CD14-positive monocyte (primary cell): ENCODE measurements at regions not wholly inside any gene's neighbourhood (a gene's known extent, or its start where the extent isn't known, plus 50 kb on each side); places are given as distances from the start of the nearest gene placed in this dataset.
A peak's percentile ranks its signal among the peaks of the same experiment; 100 is the strongest.

Experiments
- DNase-seq, 3 donors: peaks; one replicate each; pipeline ENCODE4 v3.0.0-alpha.2; 2011 to 2022
- H2AFZ ChIP-seq: 2 replicates; pipeline ENCODE4 v1.6.0; 2012; ENCODE audit warnings: mild to moderate bottlenecking, low read depth, low read length, inconsistent platforms; ENCODE audit not compliant: insufficient read depth, poor library complexity, severe bottlenecking
- H3K27ac ChIP-seq, 2 donors: 1 replicate in 1 of 2; 2 replicates in 1 of 2; pipeline ENCODE4 v1.5.1; 2012 to 2013; ENCODE audit warnings: low read length in 2 of 2, control low read depth in 1 of 2, inconsistent platforms in 1 of 2, low read depth in 1 of 2, mild to moderate bottlenecking in 1 of 2
- H3K27me3 ChIP-seq, 2 donors: one replicate each; pipeline versions ENCODE4 v1.6.0 to v1.6.1; 2011 to 2013; ENCODE audit warnings: low read length in 2 of 2; ENCODE audit not compliant: control insufficient read depth in 2 of 2, insufficient read depth in 2 of 2
- H3K36me3 ChIP-seq, 2 donors: replicated peaks in 1 of 2; 1 replicate in 1 of 2; 2 replicates in 1 of 2; pipeline versions ENCODE4 v1.5.1 to v1.6.1; 2012 to 2013; ENCODE audit warnings: low read length in 2 of 2, control low read depth in 1 of 2, inconsistent platforms in 1 of 2, mild to moderate bottlenecking in 1 of 2; ENCODE audit not compliant: insufficient read depth in 2 of 2, control insufficient read depth in 1 of 2
- H3K4me1 ChIP-seq, 2 donors: 1 replicate in 1 of 2; 2 replicates in 1 of 2; pipeline versions ENCODE4 v1.5.1 to v1.6.1; 2012 to 2013; ENCODE audit warnings: low read length in 2 of 2, control low read depth in 1 of 2, inconsistent platforms in 1 of 2, mild to moderate bottlenecking in 1 of 2, moderate library complexity in 1 of 2; ENCODE audit not compliant: insufficient read depth in 2 of 2, control insufficient read depth in 1 of 2
- H3K4me2 ChIP-seq: replicated peaks from 2 replicates; pipeline ENCODE3; 2012; ENCODE audit warnings: low read length, moderate library complexity, mild to moderate bottlenecking; ENCODE audit not compliant: poor library complexity, severe bottlenecking; ENCODE audit errors: extremely low read depth
- H3K4me3 ChIP-seq, 3 experiments: fragments of 200-600 bp in 1 of 3; sonication (generic) in 1 of 3; replicated peaks in 1 of 3; 1 replicate in 2 of 3; 2 replicates in 1 of 3; pipeline ENCODE4 v1.5.1; 2011 to 2013; ENCODE audit warnings: low read length in 3 of 3, mild to moderate bottlenecking in 3 of 3, control low read depth in 2 of 3, low read depth in 2 of 3, inconsistent platforms in 1 of 3, moderate library complexity in 1 of 3
- H3K79me2 ChIP-seq: 2 replicates; pipeline ENCODE4 v1.6.0; 2012; ENCODE audit warnings: mild to moderate bottlenecking, control low read depth, inconsistent platforms, low read length, moderate library complexity; ENCODE audit not compliant: insufficient read depth
- H3K9ac ChIP-seq: 2 replicates; pipeline ENCODE4 v1.6.0; 2017; ENCODE audit warnings: low read length, mild to moderate bottlenecking; ENCODE audit not compliant: insufficient read depth, poor library complexity, severe bottlenecking
- H3K9me3 ChIP-seq, 2 donors: replicated peaks in 1 of 2; 1 replicate in 1 of 2; 2 replicates in 1 of 2; pipeline versions ENCODE4 v1.5.1 to v1.6.1; 2012 to 2013; ENCODE audit warnings: low read length in 2 of 2, control low read depth in 1 of 2; ENCODE audit not compliant: control insufficient read depth in 1 of 2, insufficient read depth in 1 of 2
- H4K20me1 ChIP-seq: 2 replicates; pipeline ENCODE4 v1.6.0; 2012; ENCODE audit warnings: mild to moderate bottlenecking, low read length, control low read depth, moderate library complexity; ENCODE audit not compliant: insufficient read depth
- H3K27ac Mint-ChIP-seq, 7 donors: one replicate each; pipeline ENCODE4 v1.8.0; 2020; ENCODE audit warnings: mild to moderate bottlenecking in 7 of 7, mixed read lengths in 7 of 7, moderate library complexity in 6 of 7, inconsistent platforms in 2 of 7
- H3K27me3 Mint-ChIP-seq, 3 donors: one replicate each; pipeline ENCODE4 v1.8.0; 2021 to 2022; ENCODE audit warnings: low read depth in 3 of 3, mild to moderate bottlenecking in 3 of 3, mixed read lengths in 3 of 3, moderate library complexity in 3 of 3, inconsistent platforms in 1 of 3
- H3K36me3 Mint-ChIP-seq, 2 donors: one replicate each; pipeline ENCODE4 v1.8.0; 2020; ENCODE audit warnings: mixed read lengths in 2 of 2, inconsistent platforms in 1 of 2, mild to moderate bottlenecking in 1 of 2
- H3K4me1 Mint-ChIP-seq: one replicate; pipeline ENCODE4 v1.8.0; 2020; ENCODE audit warnings: mild to moderate bottlenecking, mixed read lengths
- H3K4me3 Mint-ChIP-seq, 2 donors: one replicate each; pipeline ENCODE4 v1.8.0; 2020; ENCODE audit warnings: mild to moderate bottlenecking in 2 of 2, mixed read lengths in 2 of 2, moderate library complexity in 1 of 2
- H3K9me3 Mint-ChIP-seq, 7 donors: one replicate each; pipeline ENCODE4 v1.8.0; 2020 to 2022; ENCODE audit warnings: mixed read lengths in 7 of 7, mild to moderate bottlenecking in 6 of 7, moderate library complexity in 6 of 7, inconsistent platforms in 2 of 7
- WGBS: methylation state at CpG from one replicate; pipeline ENCODE4 v1.1.5; 2013; ENCODE audit warnings: missing lambda C conversion rate; ENCODE audit not compliant: insufficient coverage; 5-methylcytosine and 5-hydroxymethylcytosine counted together
- intact Hi-C, 2 donors: fragments of 100-400 bp; cut with micrococcal nuclease; formaldehyde crosslinking; loops; one replicate each; pipeline versions ENCODE4 v1.15.0 to v1.15.1; 2023
- TF ChIP-seq, protein P1 (sequence below): fragments of 200-600 bp; IDR thresholded peaks from one replicate; pipeline ENCODE4 v1.8.0; 2022; ENCODE audit warnings: antibody characterized with exemption, mild to moderate bottlenecking

DNA sequence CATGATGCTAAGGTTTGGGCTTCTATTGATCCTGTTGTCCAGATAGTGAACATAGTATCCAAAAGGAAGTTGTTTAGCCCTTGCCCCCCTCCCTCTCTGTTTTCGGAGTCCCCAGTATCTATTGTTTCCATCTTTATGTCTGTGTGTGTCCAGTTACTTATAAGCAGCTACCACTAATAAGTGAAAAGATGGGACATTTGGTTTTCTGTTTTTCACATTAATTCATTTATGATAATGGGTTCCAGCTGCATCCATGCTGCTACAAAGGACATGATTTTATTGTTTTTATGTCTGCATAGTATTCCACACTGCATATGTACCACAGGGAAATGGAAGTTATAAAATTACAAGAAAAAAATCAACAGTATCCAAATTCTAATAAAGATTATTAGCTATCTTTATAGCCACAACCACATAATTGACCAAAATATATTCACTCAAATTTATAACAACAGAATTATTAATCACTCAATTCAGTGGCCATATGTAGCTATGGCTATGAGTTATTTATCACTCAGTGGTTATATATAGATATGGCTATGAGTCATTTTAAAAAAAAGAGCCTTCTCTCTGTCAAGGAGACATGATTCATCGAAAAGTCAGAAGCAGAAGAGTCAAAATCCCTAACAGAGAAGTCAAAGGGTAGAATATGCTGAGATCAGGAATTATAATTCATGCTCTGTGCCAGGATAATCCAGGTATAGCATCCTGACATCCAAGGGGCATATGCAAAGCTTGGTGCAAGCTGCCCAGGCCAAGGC lies 367.5 kb downstream of the DEPDC1B start:
- intact Hi-C loops = no loop called here
- Mint-ChIP-seq H3K27ac (peak overlapping the region in 1 of 7 donors; percentile 26), H3K36me3 (no peaks in the 10 kb centered on the region), H3K4me1 (peaks cover 16% of the 10 kb centered on the region), H3K4me3 (no peak overlapping the region), H3K9me3 (peaks cover 5 to 17% (median 8%) of the 10 kb centered on the region in 7 donors), H3K27me3 (peaks cover 0 to 4% (median 0%) of the 10 kb centered on the region in 3 donors)
- peak in 1 of 3 donors; percentile 10 for DNase-seq
- no peaks in the 10 kb centered on the region for H3K36me3 ChIP-seq
- no CpG with 5 or more reads among the region's 2 CpGs for WGBS
- no peak overlapping the region for H3K27ac ChIP-seq
- no peak overlapping the region for H3K9ac ChIP-seq
- H3K9me3 ChIP-seq = peaks cover 3 to 16% of the 10 kb centered on the region in 2 donors
- no peak overlapping the region for H3K4me3 ChIP-seq
- TF ChIP-seq, protein P1, sequence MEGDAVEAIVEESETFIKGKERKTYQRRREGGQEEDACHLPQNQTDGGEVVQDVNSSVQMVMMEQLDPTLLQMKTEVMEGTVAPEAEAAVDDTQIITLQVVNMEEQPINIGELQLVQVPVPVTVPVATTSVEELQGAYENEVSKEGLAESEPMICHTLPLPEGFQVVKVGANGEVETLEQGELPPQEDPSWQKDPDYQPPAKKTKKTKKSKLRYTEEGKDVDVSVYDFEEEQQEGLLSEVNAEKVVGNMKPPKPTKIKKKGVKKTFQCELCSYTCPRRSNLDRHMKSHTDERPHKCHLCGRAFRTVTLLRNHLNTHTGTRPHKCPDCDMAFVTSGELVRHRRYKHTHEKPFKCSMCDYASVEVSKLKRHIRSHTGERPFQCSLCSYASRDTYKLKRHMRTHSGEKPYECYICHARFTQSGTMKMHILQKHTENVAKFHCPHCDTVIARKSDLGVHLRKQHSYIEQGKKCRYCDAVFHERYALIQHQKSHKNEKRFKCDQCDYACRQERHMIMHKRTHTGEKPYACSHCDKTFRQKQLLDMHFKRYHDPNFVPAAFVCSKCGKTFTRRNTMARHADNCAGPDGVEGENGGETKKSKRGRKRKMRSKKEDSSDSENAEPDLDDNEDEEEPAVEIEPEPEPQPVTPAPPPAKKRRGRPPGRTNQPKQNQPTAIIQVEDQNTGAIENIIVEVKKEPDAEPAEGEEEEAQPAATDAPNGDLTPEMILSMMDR = no peak
- no peaks in the 10 kb centered on the region for H3K79me2 ChIP-seq
- no peaks in the 10 kb centered on the region for H3K27me3 ChIP-seq
- peaks cover 0 to 5% of the 10 kb centered on the region in 2 donors for H3K4me1 ChIP-seq
- H2AFZ ChIP-seq = no peak overlapping the region
- H4K20me1 ChIP-seq = no peaks in the 10 kb centered on the region
- H3K4me2 ChIP-seq = no peak overlapping the region

DNA sequence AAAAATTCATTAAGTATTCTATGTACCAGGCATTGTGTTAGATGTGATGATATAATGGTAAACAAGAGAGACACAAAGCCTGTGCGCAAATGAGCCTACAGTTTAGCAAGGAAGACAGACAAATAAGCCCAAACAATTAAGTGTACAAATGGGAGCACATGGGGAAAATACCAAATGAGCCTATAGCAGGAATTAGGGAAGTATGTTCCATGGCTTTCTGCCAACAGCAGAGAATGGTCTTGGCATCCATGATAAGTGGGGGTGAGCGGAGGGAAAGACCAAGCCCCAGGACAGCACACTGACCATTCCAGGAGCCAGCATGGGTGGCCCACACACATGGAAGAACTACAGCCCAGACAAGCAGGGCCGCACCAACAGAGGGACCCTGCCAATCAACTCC lies 369.7 kb downstream of the DEPDC1B start:
- WGBS = 100% methylated on average over 2 of the region's 3 CpGs
- intact Hi-C loops = no loop called here

More for the DNA sequence above, 369.7 kb downstream of the DEPDC1B start:
- no peaks in the 10 kb centered on the region for H3K27me3 ChIP-seq
- peaks cover 3 to 16% of the 10 kb centered on the region in 2 donors for H3K9me3 ChIP-seq
- H3K9ac ChIP-seq = no peak overlapping the region
- peaks cover 5 to 17% (median 8%) of the 10 kb centered on the region in 7 donors for H3K9me3 Mint-ChIP-seq
- no peaks in the 10 kb centered on the region for H3K79me2 ChIP-seq
- H3K27ac ChIP-seq = no peak overlapping the region
- no peak overlapping the region for H3K4me2 ChIP-seq
- H3K27me3 Mint-ChIP-seq = peaks cover 0 to 4% (median 0%) of the 10 kb centered on the region in 3 donors
- no peak overlapping the region for H3K4me3 ChIP-seq
- no peaks in the 10 kb centered on the region for H4K20me1 ChIP-seq
- no peaks in the 10 kb centered on the region for H3K36me3 Mint-ChIP-seq
- no peak for DNase-seq
- H3K27ac Mint-ChIP-seq = no peak overlapping the region
- peaks cover 15% of the 10 kb centered on the region for H3K4me1 Mint-ChIP-seq
- no peak overlapping the region for H3K4me3 Mint-ChIP-seq
- H3K4me1 ChIP-seq = peaks cover 0 to 5% of the 10 kb centered on the region in 2 donors
- H3K36me3 ChIP-seq = no peaks in the 10 kb centered on the region
- no peak overlapping the region for H2AFZ ChIP-seq
- TF ChIP-seq, protein P1 = no peak
